A549 (cell line): ENCODE measurements at regions not wholly inside any gene's neighbourhood (a gene's known extent, or its start where the extent isn't known, plus 50 kb on each side); places are given as distances from the start of the nearest gene placed in this dataset.

Source experiments
- CHD4 ChIP-seq: fragments of 200-600 bp; sonication (generic); IDR thresholded peaks from 2 replicates; pipeline ENCODE4 v1.6.1; 2016; ENCODE audit warnings: antibody characterized with exemption, mild to moderate bottlenecking, borderline replicate concordance
- CTCF ChIP-seq: fragments of >200 bp; sonication (Bioruptor Twin); formaldehyde crosslinking; IDR thresholded peaks from 3 replicates; pipeline ENCODE4 v1.5.1; 2016
- EP300 ChIP-seq, 2 experiments: fragments of >200 bp; sonication (Bioruptor Twin); formaldehyde crosslinking; IDR thresholded peaks; 2 replicates in 1 of 2; 3 replicates in 1 of 2; pipeline ENCODE4 v1.6.1; 2016 to 2017
- MAFK ChIP-seq: fragments of 450-650 bp; IDR thresholded peaks from 2 replicates; pipeline ENCODE4 v1.6.1; 2014; ENCODE audit not compliant: partially characterized antibody
- MAX ChIP-seq: IDR thresholded peaks from 2 replicates; pipeline ENCODE4 v1.6.1; 2012
- POLR2A ChIP-seq: IDR thresholded peaks from 2 replicates; pipeline ENCODE4 v1.6.1; 2012; ENCODE audit warnings: mild to moderate bottlenecking, low read length
- RAD21 ChIP-seq, 2 experiments: fragments of >200 bp in 1 of 2; sonication (Bioruptor Twin) in 1 of 2; formaldehyde crosslinking in 1 of 2; IDR thresholded peaks in 1 of 2; conservative IDR thresholded peaks in 1 of 2; 2 replicates in 1 of 2; 3 replicates in 1 of 2; pipeline ENCODE4 v1.6.1; 2012 to 2018; ENCODE audit warnings: inconsistent platforms in 1 of 2

GRCh38 chr14:61107869-61108493 lies 126.9 kb downstream of the SLC38A6 start:
- TF ChIP-seq POLR2A (no peak), CTCF (no peak), RAD21 (conservative IDR thresholded peaks at IDR 0.05 in 1 of 2, IDR thresholded peaks at IDR 0.05 in 1 of 2) (no peak), MAX (no peak), MAFK (no peak), EP300 (IDR thresholded peaks at IDR 0.05) (no peak), CHD4 (no peak)
